Stimulated activated CD4-positive, alpha-beta T cell treated with anti-CD3 and anti-CD28 coated beads, TNF-alpha, amount 100 ng/mL, for 24 hours (primary cell): ENCODE measurements at regions not wholly inside any gene's neighbourhood (a gene's known extent, or its start where the extent isn't known, plus 50 kb on each side); places are given as distances from the start of the nearest gene placed in this dataset.

Source experiments
- DNase-seq, 3 experiments: peaks; one replicate each; pipeline ENCODE4 v3.0.0-alpha.2; 2020; ENCODE audit warnings: low read depth in 3 of 3

DNA sequence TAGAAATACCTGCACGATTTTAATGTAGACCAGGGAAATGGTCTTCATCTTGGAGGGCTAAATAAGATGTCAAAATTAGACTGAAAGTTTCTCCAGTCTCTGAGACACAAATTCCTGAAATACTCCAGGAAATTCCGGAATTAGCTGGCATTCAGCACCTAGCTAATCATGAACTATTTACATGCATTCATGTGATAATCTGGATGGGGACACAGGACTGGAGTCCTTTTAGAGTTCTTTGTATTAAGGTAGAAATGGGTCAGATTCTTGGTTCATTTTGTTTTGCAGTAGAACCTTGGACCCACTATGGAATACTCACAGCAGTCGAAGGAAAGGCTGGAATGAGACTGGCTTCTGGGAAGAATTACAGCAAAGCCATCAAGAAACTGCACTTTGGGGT, 65.3 kb upstream of the MDFIC start:
- no peak for DNase-seq

DNA sequence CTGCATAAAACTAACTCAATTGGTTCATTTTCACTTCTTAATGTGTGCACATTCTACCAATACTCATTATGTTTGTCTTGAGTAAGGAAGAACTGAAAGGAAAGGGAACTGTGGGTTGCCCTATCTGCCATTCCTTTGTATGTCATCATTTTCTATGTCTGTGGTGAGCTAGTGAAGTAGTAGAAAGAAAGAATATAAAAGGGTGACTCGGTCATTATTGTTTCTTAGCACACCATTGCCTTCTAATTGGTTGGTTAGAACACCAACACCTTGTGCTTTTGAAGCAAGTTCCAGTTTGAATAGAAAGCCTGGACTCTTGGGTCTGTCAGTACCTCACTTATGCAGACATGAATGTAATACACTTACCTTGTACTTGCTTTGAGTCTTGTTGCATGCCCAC, 64.3 kb upstream of the MDFIC start:
- no peak for DNase-seq

DNA sequence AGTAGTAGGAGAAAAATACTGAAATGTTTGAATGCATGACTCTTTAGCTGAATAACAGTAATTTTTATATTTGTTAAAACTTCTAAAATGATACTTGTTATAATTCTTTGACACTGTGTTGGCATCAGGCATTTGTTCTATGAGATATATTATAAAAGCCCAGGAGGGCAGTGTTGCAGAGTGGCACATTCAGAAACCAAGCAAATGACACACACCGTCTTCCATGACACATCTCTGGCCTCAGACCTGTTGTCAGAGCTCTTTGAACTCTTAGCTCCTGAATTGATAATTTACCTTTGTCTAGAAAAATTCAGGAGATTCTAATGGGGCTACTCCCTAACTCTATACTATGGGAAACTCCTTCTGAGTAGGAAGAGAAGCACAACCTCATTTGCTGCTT, 62.4 kb upstream of the MDFIC start:
- DNase-seq, result no peak

- DNase-seq, result no peak
These were observed 61.7 kb upstream of the MDFIC start for GRCh38 chr7:114860206-114860605.

GRCh38 chr7:114862406-114862805, 59.5 kb upstream of the MDFIC start:
- DNase-seq, result no peak

DNA sequence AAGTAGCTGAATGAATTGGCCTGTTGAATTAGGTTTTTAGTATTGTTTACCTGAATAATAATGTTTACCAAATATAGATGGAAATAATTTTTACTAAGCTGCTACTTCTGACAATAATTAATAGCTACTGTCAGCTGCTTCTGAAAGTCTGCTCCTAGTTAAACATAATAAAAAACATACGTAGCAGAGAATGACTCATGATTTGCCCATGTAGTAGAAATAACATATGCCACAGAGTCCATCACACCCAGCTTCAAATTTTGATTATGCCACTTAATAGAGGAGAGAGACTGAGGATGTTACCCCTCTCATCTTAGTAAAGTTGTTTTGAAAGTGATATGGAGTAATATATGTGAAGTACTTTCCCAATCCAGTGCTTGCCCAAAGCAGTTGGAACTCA, 57.6 kb upstream of the MDFIC start:
- DNase-seq, result no peak

- DNase-seq, result peak; percentile 32 to 58 (median 47)
These were observed 56.3 kb upstream of the MDFIC start for GRCh38 chr7:114865564-114865963.
